Mucosa of gallbladder (tissue), 1 donor: ENCODE measurements at regions not wholly inside any gene's neighbourhood (a gene's known extent, or its start where the extent isn't known, plus 50 kb on each side); places are given as distances from the start of the nearest gene placed in this dataset.
A peak's percentile ranks its signal among the peaks of the same experiment; 100 is the strongest.
"Not testable (repeated sequence)": the region's sequence is repeated elsewhere in the genome, so short reads cannot be mapped to it uniquely, and the experiment has no call there.

Experiments
- DNase-seq: peaks from one replicate; pipeline ENCODE4 v3.0.0-alpha.2; 2020; ENCODE audit warnings: low spot score
- donor health status: DM: no; HTN: no; CAD: no.

GRCh38 chr22:12279512-12280474 is 3248.2 kb upstream of the OR11H1 start:
- DNase-seq, result not testable (repeated sequence)

DNA sequence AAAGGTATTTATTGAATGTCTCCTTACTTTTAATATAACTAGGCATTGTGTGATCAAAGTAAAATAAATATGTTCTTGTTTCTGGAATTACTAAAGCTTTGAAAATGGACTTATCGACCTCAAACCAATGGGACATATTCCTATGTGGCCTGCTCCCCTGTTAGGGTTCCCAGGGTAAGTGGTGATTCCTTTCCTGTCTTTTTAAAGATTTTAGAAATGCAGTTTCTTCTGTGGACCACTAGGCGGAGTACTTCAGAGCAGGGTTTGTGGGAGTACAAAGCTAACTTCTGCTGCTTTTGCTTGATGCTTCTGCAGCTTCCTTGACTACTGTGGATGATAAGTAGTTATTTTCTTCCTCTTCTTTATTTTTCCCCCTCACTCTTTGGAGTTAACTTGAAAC is 3243.3 kb upstream of the OR11H1 start:
- not testable (repeated sequence) for DNase-seq

DNA sequence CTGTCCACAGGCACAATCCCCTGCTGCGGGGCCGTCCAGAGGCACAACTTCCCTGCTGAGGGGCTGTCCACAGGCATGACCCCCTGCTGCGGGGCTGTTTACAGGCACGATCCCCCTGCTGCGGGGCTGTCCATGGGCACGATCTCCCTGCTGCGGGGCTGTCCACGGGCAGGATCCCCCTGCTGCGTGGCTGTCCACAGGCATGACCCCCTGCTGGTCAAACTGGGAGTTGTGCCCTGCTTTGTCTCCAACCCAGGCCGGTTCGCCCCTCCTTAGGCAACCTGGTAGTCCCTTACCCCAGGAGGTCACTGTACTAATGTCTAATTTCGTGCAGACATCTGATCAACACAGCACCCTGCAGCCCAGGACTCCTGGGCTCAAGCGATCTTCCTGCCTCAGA is 3230.6 kb upstream of the OR11H1 start:
- DNase-seq, result peak; percentile 11
